ENCODE measurements at regions not wholly inside any gene's neighbourhood (a gene's known extent, or its start where the extent isn't known, plus 50 kb on each side); places are given as distances from the start of the nearest gene placed in this dataset.

DNA sequence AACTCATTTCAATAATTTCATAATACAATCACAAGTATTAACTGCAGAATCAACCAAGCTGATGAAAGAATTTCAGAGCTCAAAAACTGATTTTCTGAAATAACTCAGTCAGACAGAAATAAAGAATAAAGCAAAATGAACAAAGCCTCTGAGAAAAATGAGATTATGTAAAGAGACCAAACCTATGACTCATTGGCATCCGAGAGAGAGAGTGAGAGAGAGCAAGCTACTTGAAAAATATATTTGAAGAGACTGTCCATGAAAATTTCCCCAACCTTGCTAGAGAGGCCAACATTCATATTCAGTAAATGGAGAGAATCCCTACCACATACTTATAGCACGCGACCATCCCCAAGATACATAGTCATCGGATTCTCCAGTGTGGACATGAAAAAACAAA, 1376.4 kb downstream of the CDH11 start:
- Histone ChIP-seq H3K4ac (ENCODE audit: low read depth, low read length) (no peak overlapping the region), H2AFZ (ENCODE audit: low read length) (no peak overlapping the region), H3K23ac (ENCODE audit: insufficient read length, low read depth, low read length) (no peak overlapping the region), H2AK5ac (ENCODE audit: insufficient read length, low read length) (no peak overlapping the region), H2BK5ac (ENCODE audit: insufficient read length, low read length) (no peak overlapping the region), H3K14ac (ENCODE audit: insufficient read depth, low read length) (no peak overlapping the region), H2BK15ac (ENCODE audit: low read depth, low read length) (no peak overlapping the region), H3K4me1 (ENCODE audit: insufficient read depth, low read length) (no peaks in the 10 kb centered on the region), H3T11ph (ENCODE audit: low read length) (no peak overlapping the region), H4K5ac (ENCODE audit: insufficient read length, low read depth, low read length) (no peak overlapping the region), H4K20me1 (ENCODE audit: control insufficient read depth, insufficient read depth, insufficient read length) (no peaks in the 10 kb centered on the region), H3K79me1 (ENCODE audit: insufficient read depth, low read depth, low read length, poor library complexity, severe bottlenecking) (no peaks in the 10 kb centered on the region), H3K79me2 (ENCODE audit: insufficient read depth, low read length) (no peaks in the 10 kb centered on the region), H4K8ac (replicated peaks; ENCODE audit: insufficient read length, low read depth, low read length) (no peak overlapping the region), H3K18ac (ENCODE audit: insufficient read length, low read depth, low read length) (no peak overlapping the region), H3K4me2 (ENCODE audit: insufficient read depth, insufficient read length, low read length) (no peak overlapping the region), H2BK120ac (ENCODE audit: low read depth, low read length, poor library complexity, severe bottlenecking) (no peak overlapping the region), H2BK20ac (ENCODE audit: low read depth, low read length, poor library complexity, severe bottlenecking) (no peak overlapping the region), H3K56ac (ENCODE audit: insufficient read length, low read depth, low read length) (no peak overlapping the region), H3K27ac (ENCODE audit: insufficient read length, low read depth, low read length) (no peak overlapping the region), H3K9ac (ENCODE audit: extremely low read depth, insufficient read length, low read length) (no peak overlapping the region), H3K23me2 (ENCODE audit: insufficient read length, low read depth, low read length, poor library complexity, severe bottlenecking) (no peaks in the 10 kb centered on the region), H4K91ac (ENCODE audit: insufficient read length, low read depth, low read length) (no peak overlapping the region), H2BK12ac (ENCODE audit: insufficient read length, low read depth, low read length) (no peak overlapping the region), H3K9me3 (ENCODE audit: control insufficient read depth, low read depth, low read length) (no peaks in the 10 kb centered on the region), H3K27me3 (ENCODE audit: insufficient read depth, low read length) (no peaks in the 10 kb centered on the region)
- DNase-seq: no peak
- no peak overlapping the region for H3K27ac Mint-ChIP-seq
- TF ChIP-seq, protein P1, sequence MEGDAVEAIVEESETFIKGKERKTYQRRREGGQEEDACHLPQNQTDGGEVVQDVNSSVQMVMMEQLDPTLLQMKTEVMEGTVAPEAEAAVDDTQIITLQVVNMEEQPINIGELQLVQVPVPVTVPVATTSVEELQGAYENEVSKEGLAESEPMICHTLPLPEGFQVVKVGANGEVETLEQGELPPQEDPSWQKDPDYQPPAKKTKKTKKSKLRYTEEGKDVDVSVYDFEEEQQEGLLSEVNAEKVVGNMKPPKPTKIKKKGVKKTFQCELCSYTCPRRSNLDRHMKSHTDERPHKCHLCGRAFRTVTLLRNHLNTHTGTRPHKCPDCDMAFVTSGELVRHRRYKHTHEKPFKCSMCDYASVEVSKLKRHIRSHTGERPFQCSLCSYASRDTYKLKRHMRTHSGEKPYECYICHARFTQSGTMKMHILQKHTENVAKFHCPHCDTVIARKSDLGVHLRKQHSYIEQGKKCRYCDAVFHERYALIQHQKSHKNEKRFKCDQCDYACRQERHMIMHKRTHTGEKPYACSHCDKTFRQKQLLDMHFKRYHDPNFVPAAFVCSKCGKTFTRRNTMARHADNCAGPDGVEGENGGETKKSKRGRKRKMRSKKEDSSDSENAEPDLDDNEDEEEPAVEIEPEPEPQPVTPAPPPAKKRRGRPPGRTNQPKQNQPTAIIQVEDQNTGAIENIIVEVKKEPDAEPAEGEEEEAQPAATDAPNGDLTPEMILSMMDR (conservative IDR thresholded peaks at IDR 0.05): no peak
- no peaks in the 10 kb centered on the region for H3K4me1 Mint-ChIP-seq
- no peaks in the 10 kb centered on the region for H3K36me3 Mint-ChIP-seq (ENCODE audit: insufficient read depth in 1 of 3, low read depth in 3 of 3)
- WGBS (ENCODE audit: extremely low coverage, insufficient read length, low lambda C conversion rate): no CpG with 5 or more reads among the region's 4 CpGs
- H3K27me3 Mint-ChIP-seq (ENCODE audit: low read depth): no peaks in the 10 kb centered on the region
- H3K9me3 Mint-ChIP-seq: no peaks in the 10 kb centered on the region
- H3K4me3 Mint-ChIP-seq: no peak overlapping the region

Measured in H9 (cell line).